NT2/D1 (cell line): ENCODE measurements at regions not wholly inside any gene's neighbourhood (a gene's known extent, or its start where the extent isn't known, plus 50 kb on each side); places are given as distances from the start of the nearest gene placed in this dataset.

Experiments used
- SUZ12 ChIP-seq: IDR thresholded peaks from 2 replicates; pipeline ENCODE4 v1.6.1; 2011; ENCODE audit not compliant: insufficient read length, insufficient read depth; ENCODE audit errors: extremely low read depth
- YY1 ChIP-seq: IDR thresholded peaks from 2 replicates; pipeline ENCODE4 v1.6.1; 2011; ENCODE audit not compliant: insufficient read length, insufficient read depth

- no peak for TF ChIP-seq YY1
- no peak for TF ChIP-seq SUZ12
Observed at GRCh38 chr4:165606465-165607205, 227.8 kb downstream of the CPE start.
